ENCODE measurements at regions not wholly inside any gene's neighbourhood (a gene's known extent, or its start where the extent isn't known, plus 50 kb on each side); places are given as distances from the start of the nearest gene placed in this dataset.

DNA sequence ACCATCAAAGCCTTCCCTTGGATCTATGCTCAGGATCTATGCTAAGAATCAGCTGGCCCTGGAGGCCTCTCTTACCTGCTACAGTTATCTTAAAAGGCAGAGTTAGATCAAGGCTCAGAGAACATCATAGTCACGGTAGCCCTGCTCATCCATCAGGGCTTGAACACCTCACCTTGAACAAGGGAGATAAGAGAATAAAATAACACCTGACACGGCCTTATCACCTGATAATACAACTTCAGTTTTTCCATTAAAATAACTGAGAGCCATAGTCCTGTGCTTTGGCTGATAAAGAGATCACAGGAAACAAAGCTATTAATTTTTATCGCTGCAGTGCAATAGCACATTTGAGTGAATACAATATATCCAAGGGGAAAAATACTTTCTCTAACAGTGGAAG, 85.6 kb upstream of the LPP start:
- H3K4me3 ChIP-seq (ENCODE audit: low read length), result no peak overlapping the region
- no peaks in the 10 kb centered on the region for H3K36me3 ChIP-seq (ENCODE audit: control insufficient read depth, low read depth, low read length)
- no peaks in the 10 kb centered on the region for H3K9me3 ChIP-seq (ENCODE audit: control insufficient read depth, low read depth, low read length)
- H3K4me1 ChIP-seq (ENCODE audit: control insufficient read depth, low read depth, low read length), result no peaks in the 10 kb centered on the region
- H3K27me3 ChIP-seq (ENCODE audit: control insufficient read depth, insufficient read depth, low read length), result no peaks in the 10 kb centered on the region
- no peak overlapping the region for H3K9ac ChIP-seq (ENCODE audit: low read length)
- H3K27ac ChIP-seq (ENCODE audit: low read length), result no peak overlapping the region

GRCh38 chr3:188071636-188072035, 82.3 kb upstream of the LPP start:
- Histone ChIP-seq H3K36me3 (ENCODE audit: control insufficient read depth, low read depth, low read length) (no peaks in the 10 kb centered on the region), H3K4me1 (ENCODE audit: control insufficient read depth, low read depth, low read length) (no peaks in the 10 kb centered on the region), H3K27ac (ENCODE audit: low read length) (no peak overlapping the region), H3K9me3 (ENCODE audit: control insufficient read depth, low read depth, low read length) (no peaks in the 10 kb centered on the region), H3K4me3 (ENCODE audit: low read length) (no peak overlapping the region), H3K9ac (ENCODE audit: low read length) (no peak overlapping the region), H3K27me3 (ENCODE audit: control insufficient read depth, insufficient read depth, low read length) (no peaks in the 10 kb centered on the region)

GRCh38 chr3:188076176-188076575, 77.8 kb upstream of the LPP start:
- H3K4me1 ChIP-seq (ENCODE audit: control insufficient read depth, low read depth, low read length), result no peaks in the 10 kb centered on the region
- no peak overlapping the region for H3K27ac ChIP-seq (ENCODE audit: low read length)
- no peaks in the 10 kb centered on the region for H3K36me3 ChIP-seq (ENCODE audit: control insufficient read depth, low read depth, low read length)
- H3K27me3 ChIP-seq (ENCODE audit: control insufficient read depth, insufficient read depth, low read length), result no peaks in the 10 kb centered on the region
- H3K9me3 ChIP-seq (ENCODE audit: control insufficient read depth, low read depth, low read length), result peaks cover 8% of the 10 kb centered on the region
- H3K9ac ChIP-seq (ENCODE audit: low read length), result no peak overlapping the region
- no peak overlapping the region for H3K4me3 ChIP-seq (ENCODE audit: low read length)

- Histone ChIP-seq H3K9me3 (ENCODE audit: control insufficient read depth, low read depth, low read length) (peaks cover 8% of the 10 kb centered on the region), H3K27ac (ENCODE audit: low read length) (no peak overlapping the region), H3K36me3 (ENCODE audit: control insufficient read depth, low read depth, low read length) (no peaks in the 10 kb centered on the region), H3K4me3 (ENCODE audit: low read length) (no peak overlapping the region), H3K27me3 (ENCODE audit: control insufficient read depth, insufficient read depth, low read length) (no peaks in the 10 kb centered on the region), H3K9ac (ENCODE audit: low read length) (no peak overlapping the region), H3K4me1 (ENCODE audit: control insufficient read depth, low read depth, low read length) (no peaks in the 10 kb centered on the region)
Measured at GRCh38 chr3:188077160-188077799, 76.7 kb upstream of the LPP start.

- H3K36me3 ChIP-seq (ENCODE audit: control insufficient read depth, low read depth, low read length), result no peaks in the 10 kb centered on the region
- no peak overlapping the region for H3K27ac ChIP-seq (ENCODE audit: low read length)
- no peaks in the 10 kb centered on the region for H3K4me1 ChIP-seq (ENCODE audit: control insufficient read depth, low read depth, low read length)
- peaks cover 8% of the 10 kb centered on the region for H3K9me3 ChIP-seq (ENCODE audit: control insufficient read depth, low read depth, low read length)
- no peak overlapping the region for H3K9ac ChIP-seq (ENCODE audit: low read length)
- H3K4me3 ChIP-seq (ENCODE audit: low read length), result no peak overlapping the region
- H3K27me3 ChIP-seq (ENCODE audit: control insufficient read depth, insufficient read depth, low read length), result no peaks in the 10 kb centered on the region
Measured at GRCh38 chr3:188080091-188080490, 73.9 kb upstream of the LPP start.

DNA sequence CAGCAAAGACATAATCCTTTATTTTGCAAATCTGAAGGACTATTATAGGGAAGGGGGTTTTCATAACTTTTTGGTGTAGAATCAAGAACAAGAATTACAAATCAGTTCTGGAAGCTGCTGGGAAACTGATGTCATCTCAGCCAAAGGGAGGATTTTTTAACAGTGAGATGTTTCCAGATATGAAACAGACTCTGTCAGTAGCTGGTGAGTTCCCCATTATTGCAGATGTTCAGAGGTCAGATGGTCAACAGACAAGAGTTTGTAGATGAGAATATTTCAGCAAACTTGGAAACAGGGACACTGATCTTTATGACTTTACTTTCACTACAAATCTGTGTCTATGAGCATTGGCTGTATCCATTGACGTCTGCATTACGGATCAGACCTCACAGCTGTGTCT, 71.9 kb upstream of the LPP start:
- no peak overlapping the region for H3K27ac ChIP-seq (ENCODE audit: low read length)
- no peaks in the 10 kb centered on the region for H3K4me1 ChIP-seq (ENCODE audit: control insufficient read depth, low read depth, low read length)
- H3K9me3 ChIP-seq (ENCODE audit: control insufficient read depth, low read depth, low read length), result peaks cover 8% of the 10 kb centered on the region
- no peak overlapping the region for H3K4me3 ChIP-seq (ENCODE audit: low read length)
- H3K9ac ChIP-seq (ENCODE audit: low read length), result no peak overlapping the region
- no peaks in the 10 kb centered on the region for H3K27me3 ChIP-seq (ENCODE audit: control insufficient read depth, insufficient read depth, low read length)
- H3K36me3 ChIP-seq (ENCODE audit: control insufficient read depth, low read depth, low read length), result no peaks in the 10 kb centered on the region

DNA sequence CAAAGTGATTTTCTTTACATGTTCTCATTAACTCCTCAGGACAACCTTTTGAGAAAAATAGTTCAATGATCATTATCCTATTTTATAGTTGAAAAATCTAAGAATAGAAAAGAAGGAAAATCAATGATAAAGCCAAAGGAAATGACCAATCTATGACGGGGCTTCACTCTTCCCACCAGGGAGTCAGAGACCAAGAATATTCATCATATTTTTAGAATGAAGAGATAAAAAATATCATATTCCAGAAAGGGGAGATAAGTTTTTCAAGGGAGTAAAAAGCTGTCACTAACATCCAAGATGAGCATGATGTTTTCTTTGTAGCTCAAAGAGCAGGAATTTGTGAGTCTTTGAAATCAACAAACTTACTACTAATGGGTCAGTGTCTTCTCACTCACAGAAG, 71.5 kb upstream of the LPP start:
- Histone ChIP-seq H3K27me3 (ENCODE audit: control insufficient read depth, insufficient read depth, low read length) (no peaks in the 10 kb centered on the region), H3K4me3 (ENCODE audit: low read length) (no peak overlapping the region), H3K9ac (ENCODE audit: low read length) (no peak overlapping the region), H3K36me3 (ENCODE audit: control insufficient read depth, low read depth, low read length) (no peaks in the 10 kb centered on the region), H3K9me3 (ENCODE audit: control insufficient read depth, low read depth, low read length) (peaks cover 8% of the 10 kb centered on the region), H3K27ac (ENCODE audit: low read length) (no peak overlapping the region), H3K4me1 (ENCODE audit: control insufficient read depth, low read depth, low read length) (no peaks in the 10 kb centered on the region)

GRCh38 chr3:188083011-188083410, 70.9 kb upstream of the LPP start:
- Histone ChIP-seq H3K27ac (ENCODE audit: low read length) (no peak overlapping the region), H3K9me3 (ENCODE audit: control insufficient read depth, low read depth, low read length) (peaks cover 8% of the 10 kb centered on the region), H3K4me1 (ENCODE audit: control insufficient read depth, low read depth, low read length) (no peaks in the 10 kb centered on the region), H3K4me3 (ENCODE audit: low read length) (no peak overlapping the region), H3K27me3 (ENCODE audit: control insufficient read depth, insufficient read depth, low read length) (no peaks in the 10 kb centered on the region), H3K9ac (ENCODE audit: low read length) (no peak overlapping the region), H3K36me3 (ENCODE audit: control insufficient read depth, low read depth, low read length) (no peaks in the 10 kb centered on the region)

GRCh38 chr3:188084752-188085583, 69.0 kb upstream of the LPP start:
- H3K9ac ChIP-seq (ENCODE audit: low read length), result no peak overlapping the region
- H3K27ac ChIP-seq (ENCODE audit: low read length), result no peak overlapping the region
- no peaks in the 10 kb centered on the region for H3K4me1 ChIP-seq (ENCODE audit: control insufficient read depth, low read depth, low read length)
- peaks cover 5% of the 10 kb centered on the region for H3K9me3 ChIP-seq (ENCODE audit: control insufficient read depth, low read depth, low read length)
- H3K36me3 ChIP-seq (ENCODE audit: control insufficient read depth, low read depth, low read length), result no peaks in the 10 kb centered on the region
- no peak overlapping the region for H3K4me3 ChIP-seq (ENCODE audit: low read length)
- no peaks in the 10 kb centered on the region for H3K27me3 ChIP-seq (ENCODE audit: control insufficient read depth, insufficient read depth, low read length)

DNA sequence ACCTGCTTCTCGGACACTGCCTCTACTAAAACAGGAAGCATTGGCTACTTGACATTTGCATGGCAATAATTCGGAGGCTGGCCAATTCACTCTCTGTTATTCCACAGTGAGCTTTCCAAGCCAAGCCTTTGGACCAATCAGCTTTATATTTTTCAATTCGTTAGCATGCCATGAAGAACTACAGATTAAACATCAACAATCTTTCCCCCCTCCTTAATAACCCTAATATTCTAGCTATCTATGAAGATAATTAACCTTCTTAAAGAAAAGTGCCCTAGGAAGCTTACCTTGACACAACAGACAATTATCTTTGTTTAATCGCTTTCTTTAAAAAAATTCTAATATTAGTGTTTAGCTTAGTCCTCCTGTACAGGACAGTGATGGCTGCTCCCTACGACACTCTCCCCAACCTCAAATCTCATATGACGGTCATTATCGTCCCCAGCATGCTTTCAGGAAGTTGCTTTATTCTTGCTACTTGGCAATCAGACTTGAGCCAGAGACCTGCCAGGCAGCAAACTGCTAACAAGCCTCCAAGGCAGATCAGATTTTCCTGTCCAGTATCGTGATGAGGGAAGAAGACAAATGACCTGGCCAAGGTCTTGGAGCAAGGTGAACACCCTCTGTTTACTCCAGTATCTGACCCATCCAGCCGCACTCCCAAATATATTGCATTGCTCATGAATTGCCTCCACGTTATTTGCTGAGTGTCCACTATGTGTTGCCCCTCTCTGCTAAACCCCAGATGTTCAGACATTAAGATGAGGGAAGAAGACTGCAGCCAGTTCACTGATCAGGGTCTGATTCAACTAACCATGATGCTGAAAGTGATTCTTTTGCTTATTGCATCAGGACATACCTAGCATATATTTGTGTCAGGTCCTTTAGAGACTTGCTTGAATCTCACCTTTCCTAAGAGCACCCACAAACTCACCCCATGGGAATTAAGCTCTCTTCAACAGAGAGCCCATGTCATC, 68.1 kb upstream of the LPP start:
- no peak overlapping the region for H3K27ac ChIP-seq (ENCODE audit: low read length)
- no peaks in the 10 kb centered on the region for H3K4me1 ChIP-seq (ENCODE audit: control insufficient read depth, low read depth, low read length)
- H3K9ac ChIP-seq (ENCODE audit: low read length), result no peak overlapping the region
- no peaks in the 10 kb centered on the region for H3K36me3 ChIP-seq (ENCODE audit: control insufficient read depth, low read depth, low read length)
- H3K9me3 ChIP-seq (ENCODE audit: control insufficient read depth, low read depth, low read length), result no peaks in the 10 kb centered on the region
- no peaks in the 10 kb centered on the region for H3K27me3 ChIP-seq (ENCODE audit: control insufficient read depth, insufficient read depth, low read length)
- no peak overlapping the region for H3K4me3 ChIP-seq (ENCODE audit: low read length)

GRCh38 chr3:188088948-188089685, 64.8 kb upstream of the LPP start:
- Histone ChIP-seq H3K9me3 (ENCODE audit: control insufficient read depth, low read depth, low read length) (no peaks in the 10 kb centered on the region), H3K36me3 (ENCODE audit: control insufficient read depth, low read depth, low read length) (no peaks in the 10 kb centered on the region), H3K27me3 (ENCODE audit: control insufficient read depth, insufficient read depth, low read length) (no peaks in the 10 kb centered on the region), H3K9ac (ENCODE audit: low read length) (no peak overlapping the region), H3K4me1 (ENCODE audit: control insufficient read depth, low read depth, low read length) (no peaks in the 10 kb centered on the region), H3K27ac (ENCODE audit: low read length) (no peak overlapping the region), H3K4me3 (ENCODE audit: low read length) (no peak overlapping the region)
